Caco-2 (cell line): ENCODE measurements at regions not wholly inside any gene's neighbourhood (a gene's known extent, or its start where the extent isn't known, plus 50 kb on each side); places are given as distances from the start of the nearest gene placed in this dataset.

Experiments used
- BruUV-seq: library from RNA; stranded (reverse); fragments of 400-500 nt; replicated peaks from 2 replicates; lab custom pipeline; 2021; lab: Mats Ljungman, UMichigan
- CTCF ChIA-PET: fragments of 300-600 bp; sonication (Branson Sonifier 250); formaldehyde crosslinking; loops from one replicate; lab custom pipeline; 2022; ENCODE audit warnings: antibody characterized with exemption; lab: Charles Lee
- POLR2A ChIA-PET: fragments of 300-600 bp; sonication (Branson Sonifier 250); formaldehyde crosslinking; loops from one replicate; lab custom pipeline; 2022; ENCODE audit warnings: antibody characterized with exemption; lab: Charles Lee
- DNase-seq, 2 experiments: peaks; one replicate each; pipeline versions ENCODE4 v3.0.0 to v3.0.0-alpha.2; 2020 to 2022
- H3K27me3 ChIP-seq: replicated peaks from 2 replicates; pipeline ENCODE4 v1.6.0; 2011; ENCODE audit warnings: low read length; ENCODE audit not compliant: control insufficient read depth, insufficient read depth
- H3K36me3 ChIP-seq: 2 replicates; pipeline ENCODE4 v1.5.1; 2011; ENCODE audit warnings: low read length; ENCODE audit not compliant: control insufficient read depth, insufficient read depth
- H3K4me1 ChIP-seq: fragments of 250-450 bp; sonication (Bioruptor Pico); 2 replicates; pipeline ENCODE4 v1.5.1; 2020; ENCODE audit warnings: mild to moderate bottlenecking
- H3K4me3 ChIP-seq: 2 replicates; pipeline ENCODE4 v1.5.1; 2011; ENCODE audit warnings: low read depth, mild to moderate bottlenecking, control low read depth, low read length
- H3K9me3 ChIP-seq: fragments of 250-450 bp; sonication (Bioruptor Pico); 2 replicates; pipeline ENCODE4 v1.5.1; 2020; ENCODE audit warnings: mild to moderate bottlenecking, moderate library complexity
- H3K27ac Mint-ChIP-seq: one replicate; pipeline ENCODE4 v1.8.0; 2022; ENCODE audit warnings: mixed read lengths; ENCODE audit not compliant: unreplicated experiment
- H3K27me3 Mint-ChIP-seq: one replicate; pipeline ENCODE4 v1.8.0; 2022; ENCODE audit warnings: mixed read lengths; ENCODE audit not compliant: insufficient read depth, unreplicated experiment
- H3K36me3 Mint-ChIP-seq: one replicate; pipeline ENCODE4 v1.8.0; 2022; ENCODE audit warnings: mild to moderate bottlenecking, mixed read lengths; ENCODE audit not compliant: insufficient read depth, unreplicated experiment
- H3K4me1 Mint-ChIP-seq: one replicate; pipeline ENCODE4 v1.8.0; 2022; ENCODE audit warnings: low read depth, mixed read lengths; ENCODE audit not compliant: unreplicated experiment
- H3K4me3 Mint-ChIP-seq: one replicate; pipeline ENCODE4 v1.8.0; 2022; ENCODE audit warnings: mild to moderate bottlenecking, moderate library complexity, mixed read lengths; ENCODE audit not compliant: unreplicated experiment
- H3K9me3 Mint-ChIP-seq: one replicate; pipeline ENCODE4 v1.8.0; 2022; ENCODE audit warnings: mixed read lengths; ENCODE audit not compliant: unreplicated experiment
- intact Hi-C: fragments of 100-400 bp; cut with micrococcal nuclease; formaldehyde crosslinking; loops from one replicate; pipeline ENCODE4 v1.10.0; 2022; ENCODE audit not compliant: unreplicated experiment
- TF ChIP-seq, protein P1 (sequence below), 2 experiments: fragments of 200-600 bp in 1 of 2; IDR thresholded peaks; 1 replicate in 1 of 2; 2 replicates in 1 of 2; pipeline versions ENCODE4 v1.5.1 to v1.8.0; 2011 to 2022; ENCODE audit warnings: antibody characterized with exemption in 1 of 2, control low read depth in 1 of 2, inconsistent platforms in 1 of 2, low read depth in 1 of 2, low read length in 1 of 2, mild to moderate bottlenecking in 1 of 2, moderate library complexity in 1 of 2; ENCODE audit not compliant: insufficient read depth in 1 of 2, severe bottlenecking in 1 of 2, unreplicated experiment in 1 of 2

DNA sequence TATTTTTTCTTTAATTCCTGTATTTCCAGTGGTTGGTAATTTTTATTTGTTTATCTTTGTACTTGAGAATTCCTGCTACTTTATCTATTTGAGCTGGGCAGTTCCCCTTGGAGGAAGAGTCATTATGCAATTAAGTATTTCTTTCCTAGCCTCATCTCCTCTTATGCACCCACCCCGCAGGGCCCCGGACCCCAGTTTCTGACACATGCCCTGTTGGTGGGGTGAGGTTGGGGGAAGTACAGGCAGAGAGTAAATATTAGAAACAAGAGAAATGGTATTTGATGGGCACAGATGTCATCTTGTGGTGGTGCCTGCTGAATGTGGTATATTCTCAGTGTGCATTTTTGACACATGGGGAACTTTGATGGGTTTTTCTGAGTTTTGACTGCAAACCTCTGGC lies 602.7 kb upstream of the NOX3 start:
- no peaks in the 10 kb centered on the region for H3K9me3 Mint-ChIP-seq
- H3K27me3 Mint-ChIP-seq: no peaks in the 10 kb centered on the region
- H3K4me1 Mint-ChIP-seq: no peaks in the 10 kb centered on the region
- H3K4me1 ChIP-seq: no peaks in the 10 kb centered on the region
- BruUV-seq: no TSS peak
- no peaks in the 10 kb centered on the region for H3K36me3 ChIP-seq
- intact Hi-C loops: no loop called here
- ChIA-PET CTCF (no interaction called here), POLR2A (no interaction called here)
- H3K4me3 ChIP-seq: no peak overlapping the region
- H3K27me3 ChIP-seq: no peaks in the 10 kb centered on the region
- H3K4me3 Mint-ChIP-seq: no peak overlapping the region
- TF ChIP-seq, protein P1, sequence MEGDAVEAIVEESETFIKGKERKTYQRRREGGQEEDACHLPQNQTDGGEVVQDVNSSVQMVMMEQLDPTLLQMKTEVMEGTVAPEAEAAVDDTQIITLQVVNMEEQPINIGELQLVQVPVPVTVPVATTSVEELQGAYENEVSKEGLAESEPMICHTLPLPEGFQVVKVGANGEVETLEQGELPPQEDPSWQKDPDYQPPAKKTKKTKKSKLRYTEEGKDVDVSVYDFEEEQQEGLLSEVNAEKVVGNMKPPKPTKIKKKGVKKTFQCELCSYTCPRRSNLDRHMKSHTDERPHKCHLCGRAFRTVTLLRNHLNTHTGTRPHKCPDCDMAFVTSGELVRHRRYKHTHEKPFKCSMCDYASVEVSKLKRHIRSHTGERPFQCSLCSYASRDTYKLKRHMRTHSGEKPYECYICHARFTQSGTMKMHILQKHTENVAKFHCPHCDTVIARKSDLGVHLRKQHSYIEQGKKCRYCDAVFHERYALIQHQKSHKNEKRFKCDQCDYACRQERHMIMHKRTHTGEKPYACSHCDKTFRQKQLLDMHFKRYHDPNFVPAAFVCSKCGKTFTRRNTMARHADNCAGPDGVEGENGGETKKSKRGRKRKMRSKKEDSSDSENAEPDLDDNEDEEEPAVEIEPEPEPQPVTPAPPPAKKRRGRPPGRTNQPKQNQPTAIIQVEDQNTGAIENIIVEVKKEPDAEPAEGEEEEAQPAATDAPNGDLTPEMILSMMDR (IDR thresholded peaks at IDR 0.05; ENCODE audit: insufficient read depth in 1 of 2, low read depth in 1 of 2, low read length in 1 of 2, severe bottlenecking in 1 of 2, unreplicated experiment in 1 of 2): no peak
- no peaks in the 10 kb centered on the region for H3K9me3 ChIP-seq
- no peak overlapping the region for H3K27ac Mint-ChIP-seq
- no peaks in the 10 kb centered on the region for H3K36me3 Mint-ChIP-seq
- DNase-seq: no peak

DNA sequence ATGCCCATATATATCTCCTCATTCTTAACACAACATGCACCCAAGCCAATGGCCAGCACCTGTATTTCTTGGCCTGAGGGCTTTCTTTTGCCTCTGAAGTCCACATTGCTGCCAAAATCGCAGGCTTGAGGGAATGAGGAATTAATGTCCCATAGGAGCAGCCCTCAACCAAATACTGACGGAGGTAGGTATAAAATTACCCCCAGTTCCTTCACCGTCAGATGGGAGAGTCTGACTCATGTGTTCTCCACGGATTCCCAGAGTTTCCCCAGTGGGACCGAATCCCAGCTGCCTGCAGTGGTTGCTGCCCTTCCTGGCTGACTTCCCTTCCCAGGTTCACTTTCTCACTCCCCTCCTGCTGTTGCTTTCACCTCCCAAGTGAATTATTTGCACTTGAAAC lies 602.2 kb upstream of the NOX3 start:
- no peak overlapping the region for H3K4me3 ChIP-seq
- Mint-ChIP-seq H3K4me3 (no peak overlapping the region), H3K9me3 (no peaks in the 10 kb centered on the region), H3K27me3 (no peaks in the 10 kb centered on the region), H3K36me3 (no peaks in the 10 kb centered on the region), H3K27ac (no peak overlapping the region), H3K4me1 (no peaks in the 10 kb centered on the region)
- POLR2A ChIA-PET: no interaction called here
- intact Hi-C loops: no loop called here
- no peaks in the 10 kb centered on the region for H3K36me3 ChIP-seq
- TF ChIP-seq, protein P1 (IDR thresholded peaks at IDR 0.05; ENCODE audit: insufficient read depth in 1 of 2, low read depth in 1 of 2, low read length in 1 of 2, severe bottlenecking in 1 of 2, unreplicated experiment in 1 of 2): no peak
- H3K27me3 ChIP-seq: no peaks in the 10 kb centered on the region
- no peak for DNase-seq
- BruUV-seq: no TSS peak
- CTCF ChIA-PET: no interaction called here
- H3K4me1 ChIP-seq: no peaks in the 10 kb centered on the region
- no peaks in the 10 kb centered on the region for H3K9me3 ChIP-seq

DNA sequence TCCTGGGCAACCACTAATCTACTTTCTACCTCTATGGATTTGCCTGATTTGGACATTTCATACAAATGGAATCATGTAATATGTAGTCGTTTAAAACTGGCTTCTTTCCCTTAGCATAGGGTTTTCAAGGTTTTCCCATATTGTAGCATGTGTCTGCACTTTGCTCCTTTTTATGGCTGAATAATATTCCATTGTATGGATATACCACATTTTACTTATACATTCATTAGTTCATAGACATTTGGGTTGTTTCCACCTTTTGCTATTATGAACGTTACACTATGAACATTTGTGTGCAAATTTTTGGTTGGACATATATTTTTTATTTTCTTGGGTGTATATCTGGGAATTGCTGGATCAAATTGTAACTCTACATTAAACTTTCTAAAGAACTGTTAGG lies 600.4 kb upstream of the NOX3 start:
- no TSS peak for BruUV-seq
- Histone ChIP-seq H3K27me3 (no peaks in the 10 kb centered on the region), H3K36me3 (no peaks in the 10 kb centered on the region), H3K4me1 (no peaks in the 10 kb centered on the region), H3K9me3 (no peaks in the 10 kb centered on the region), H3K4me3 (no peak overlapping the region)
- TF ChIP-seq, protein P1 (IDR thresholded peaks at IDR 0.05; ENCODE audit: insufficient read depth in 1 of 2, low read depth in 1 of 2, low read length in 1 of 2, severe bottlenecking in 1 of 2, unreplicated experiment in 1 of 2): no peak
- POLR2A ChIA-PET: no interaction called here
- CTCF ChIA-PET: no interaction called here
- no peak for DNase-seq
- Mint-ChIP-seq H3K27me3 (no peaks in the 10 kb centered on the region), H3K4me1 (no peaks in the 10 kb centered on the region), H3K4me3 (no peak overlapping the region), H3K27ac (no peak overlapping the region), H3K9me3 (no peaks in the 10 kb centered on the region), H3K36me3 (no peaks in the 10 kb centered on the region)
- intact Hi-C loops: no loop called here
